ENCODE measurements at regions not wholly inside any gene's neighbourhood (a gene's known extent, or its start where the extent isn't known, plus 50 kb on each side); places are given as distances from the start of the nearest gene placed in this dataset.

- H3K4ac ChIP-seq (replicated peaks; ENCODE audit: insufficient read length, low read depth, low read length) = no peak overlapping the region
- no peak overlapping the region for H3K56ac ChIP-seq (replicated peaks; ENCODE audit: insufficient read length, low read depth, low read length)
- ChIA-PET POLR2A (ENCODE audit: partially characterized antibody) (no interaction called here), CTCF (ENCODE audit: partially characterized antibody) (interaction anchor here (1.0 kb wide), 1 partner anchor 10 kb away, joined by 3 read pairs; no protein-coding TSS in a partner anchor)
- FAIRE-seq (no peak), DNase-seq (ENCODE audit: low read depth in 1 of 2, low spot score in 2 of 2) (no peak)
- no peak overlapping the region for H4K5ac ChIP-seq (ENCODE audit: insufficient read length, low read depth, low read length)
- H3K27ac ChIP-seq (ENCODE audit: low read depth, low read length) = no peak overlapping the region
- H3K14ac ChIP-seq (ENCODE audit: insufficient read length) = no peak overlapping the region
- H2BK120ac ChIP-seq (replicated peaks; ENCODE audit: low read depth, low read length) = no peak overlapping the region
- no peaks in the 10 kb centered on the region for H3K23me2 ChIP-seq (ENCODE audit: low read depth, low read length)
- H2BK12ac ChIP-seq (ENCODE audit: low read depth, low read length) = no peak overlapping the region
- TF ChIP-seq FOSL1 (IDR thresholded peaks at IDR 0.05; ENCODE audit: insufficient read depth, low read depth, low read length) (no peak), CTCF (IDR thresholded peaks at IDR 0.05; ENCODE audit: control extremely low read depth in 1 of 3, insufficient read depth in 1 of 3, low read depth in 1 of 3, low read length in 3 of 3) (no peak), RXRA (IDR thresholded peaks at IDR 0.05; ENCODE audit: insufficient read depth, low read depth, low read length) (no peak), GTF2F1 (IDR thresholded peaks at IDR 0.05; ENCODE audit: borderline replicate concordance, low read depth, low read length) (no peak), SIX5 (IDR thresholded peaks at IDR 0.05; ENCODE audit: low read depth, low read length) (no peak), SP2 (IDR thresholded peaks at IDR 0.05; ENCODE audit: low read length) (no peak), SIRT6 (IDR thresholded peaks at IDR 0.05; ENCODE audit: low read length) (no peak), EGR1 (IDR thresholded peaks at IDR 0.05; ENCODE audit: borderline replicate concordance, low read depth, low read length) (no peak), E2F6 (IDR thresholded peaks at IDR 0.05) (no peak), POLR2AphosphoS5 (IDR thresholded peaks at IDR 0.05; ENCODE audit: low read depth, low read length) (no peak), KDM5A (IDR thresholded peaks at IDR 0.05; ENCODE audit: low read length) (no peak), MAX (IDR thresholded peaks at IDR 0.05) (no peak)
- H4K20me1 ChIP-seq (replicated peaks in 1 of 2; ENCODE audit: control insufficient read depth in 1 of 2, insufficient read depth in 2 of 2, low read length in 2 of 2) = no peaks in the 10 kb centered on the region
- no peaks in the 10 kb centered on the region for H3K27me3 ChIP-seq (replicated peaks in 1 of 4; ENCODE audit: control insufficient read depth in 3 of 4, extremely low read depth in 1 of 4, insufficient read depth in 3 of 4, low read length in 3 of 4)
- H4K8ac ChIP-seq (ENCODE audit: extremely low read depth, insufficient read depth, low read length) = no peak overlapping the region
- H3K4me2 ChIP-seq (ENCODE audit: insufficient read depth in 1 of 2, low read depth in 2 of 2, low read length in 2 of 2) = no peak overlapping the region
- H3K4me3 ChIP-seq (ENCODE audit: extremely low read depth in 1 of 4, insufficient read depth in 2 of 4, low read depth in 3 of 4, low read length in 4 of 4) = no peak overlapping the region
- H3K9ac ChIP-seq (replicated peaks in 1 of 4; ENCODE audit: extremely low read depth in 1 of 4, low read depth in 3 of 4, low read length in 3 of 4) = no peak overlapping the region
- H3K79me2 ChIP-seq (ENCODE audit: control insufficient read depth in 1 of 2, insufficient read depth in 2 of 2, low read length in 2 of 2) = no peaks in the 10 kb centered on the region
- no peak overlapping the region for H4K91ac ChIP-seq (replicated peaks; ENCODE audit: insufficient read length, low read length)
- H3K36me3 ChIP-seq (ENCODE audit: control insufficient read depth in 2 of 4, insufficient read depth in 4 of 4, low read length in 3 of 4) = no peaks in the 10 kb centered on the region
- no peak overlapping the region for H3K23ac ChIP-seq (ENCODE audit: insufficient read length)
- no peak overlapping the region for H3K18ac ChIP-seq (ENCODE audit: extremely low read depth, low read length)
- H2BK15ac ChIP-seq (ENCODE audit: low read length) = no peak overlapping the region
- H3K79me1 ChIP-seq (ENCODE audit: low read depth, low read length) = no peaks in the 10 kb centered on the region
- no peak overlapping the region for H2AFZ ChIP-seq (ENCODE audit: low read length)
- H2BK5ac ChIP-seq (ENCODE audit: low read depth, low read length) = no peak overlapping the region
- H2BK20ac ChIP-seq (ENCODE audit: low read length) = no peak overlapping the region
- H3K4me1 ChIP-seq (replicated peaks in 1 of 4; ENCODE audit: control insufficient read depth in 3 of 4, insufficient read depth in 4 of 4, low read length in 3 of 4) = no peaks in the 10 kb centered on the region
- WGBS, 2 experiments (ENCODE audit: extremely low coverage in 1 of 2, insufficient coverage in 1 of 2, insufficient read length in 1 of 2, insufficient replicate concordance in 2 of 2, low coverage in 1 of 2, low lambda C conversion rate in 2 of 2, missing lambda C conversion rate in 1 of 2) = 91% methylated on average over 2 of the region's 2 CpGs; no CpG with 5 or more reads in 1 of the 2 experiments
- H3K9me3 ChIP-seq (ENCODE audit: insufficient read depth in 2 of 2, low read depth in 1 of 2, low read length in 1 of 2) = no peaks in the 10 kb centered on the region
- no peak overlapping the region for H2AK5ac ChIP-seq (ENCODE audit: low read depth, low read length)
Observed at GRCh38 chr17:70464995-70465394, 295.7 kb downstream of the KCNJ2 start.
